COR-L47 (cell line): ENCODE measurements at regions not wholly inside any gene's neighbourhood (a gene's known extent, or its start where the extent isn't known, plus 50 kb on each side); places are given as distances from the start of the nearest gene placed in this dataset.

ENCODE experiments used
- DNase-seq: peaks from one replicate; lab custom pipeline; 2025; lab: John Stamatoyannopoulos, UW

- no peak for DNase-seq
Measured at GRCh38 chr4:22870847-22871449, 178.2 kb downstream of the GBA3 start.

GRCh38 chr4:22869235-22869634, 176.5 kb downstream of the GBA3 start:
- DNase-seq = no peak
